ENCODE measurements at regions not wholly inside any gene's neighbourhood (a gene's known extent, or its start where the extent isn't known, plus 50 kb on each side); places are given as distances from the start of the nearest gene placed in this dataset.

- Histone ChIP-seq H3K27me3 (no peaks in the 10 kb centered on the region), H2AFZ (no peak overlapping the region), H3K4me1 (ENCODE audit: insufficient read depth) (peaks cover 15% of the 10 kb centered on the region), H3K79me2 (no peaks in the 10 kb centered on the region), H3K9me3 (ENCODE audit: low read depth) (no peaks in the 10 kb centered on the region), H3K27ac (peak overlapping the region; percentile 72), H3K4me2 (peak overlapping the region; percentile 55), H3K4me3 (no peak overlapping the region), H3K36me3 (replicated peaks; ENCODE audit: insufficient read depth, low read depth) (no peaks in the 10 kb centered on the region), H4K20me1 (ENCODE audit: insufficient read depth, poor library complexity, severe bottlenecking) (no peaks in the 10 kb centered on the region), H3K9me2 (replicated peaks; ENCODE audit: insufficient read depth) (no peaks in the 10 kb centered on the region)
- no peak for TF ChIP-seq EZH2 (IDR thresholded peaks at IDR 0.05; ENCODE audit: borderline replicate concordance)
- no peak for TF ChIP-seq EZH2phosphoT487 (IDR thresholded peaks at IDR 0.05; ENCODE audit: low read depth, severe bottlenecking, unreplicated experiment)
- TF ChIP-seq CTCF (IDR thresholded peaks at IDR 0.05; ENCODE audit: poor library complexity): no peak
- peak; percentile 82 for DNase-seq (ENCODE audit: low spot score)
- WGBS (ENCODE audit: low lambda C conversion rate, missing lambda C conversion rate): 36% methylated on average over 12 of the region's 12 CpGs
These were observed 556.1 kb downstream of the EFNB2 start for GRCh38 chr13:105979131-105980011.

- no peak overlapping the region for H3K4me2 ChIP-seq
- no peak for TF ChIP-seq EZH2 (IDR thresholded peaks at IDR 0.05; ENCODE audit: borderline replicate concordance)
- no peak for TF ChIP-seq EZH2phosphoT487 (IDR thresholded peaks at IDR 0.05; ENCODE audit: low read depth, severe bottlenecking, unreplicated experiment)
- TF ChIP-seq CTCF (IDR thresholded peaks at IDR 0.05; ENCODE audit: poor library complexity): no peak
- no peaks in the 10 kb centered on the region for H3K27me3 ChIP-seq
- no peak overlapping the region for H2AFZ ChIP-seq
- H3K9me3 ChIP-seq (ENCODE audit: low read depth): no peaks in the 10 kb centered on the region
- no peaks in the 10 kb centered on the region for H3K9me2 ChIP-seq (replicated peaks; ENCODE audit: insufficient read depth)
- DNase-seq (ENCODE audit: low spot score): no peak
- no peaks in the 10 kb centered on the region for H3K36me3 ChIP-seq (replicated peaks; ENCODE audit: insufficient read depth, low read depth)
- 100% methylated on average over 1 of the region's 1 CpG for WGBS (ENCODE audit: low lambda C conversion rate, missing lambda C conversion rate)
- no peak overlapping the region for H3K4me3 ChIP-seq
- no peak overlapping the region for H3K27ac ChIP-seq
- peaks cover 39% of the 10 kb centered on the region for H3K4me1 ChIP-seq (ENCODE audit: insufficient read depth)
- no peaks in the 10 kb centered on the region for H3K79me2 ChIP-seq
- no peaks in the 10 kb centered on the region for H4K20me1 ChIP-seq (ENCODE audit: insufficient read depth, poor library complexity, severe bottlenecking)
These were observed 561.1 kb downstream of the EFNB2 start for GRCh38 chr13:105974380-105974779.

- no peaks in the 10 kb centered on the region for H3K36me3 ChIP-seq (replicated peaks; ENCODE audit: insufficient read depth, low read depth)
These were observed 562.5 kb downstream of the EFNB2 start for GRCh38 chr13:105972811-105973590.

More at GRCh38 chr13:105972811-105973590, 562.5 kb downstream of the EFNB2 start:
- Histone ChIP-seq H3K9me3 (ENCODE audit: low read depth) (no peaks in the 10 kb centered on the region), H4K20me1 (ENCODE audit: insufficient read depth, poor library complexity, severe bottlenecking) (no peaks in the 10 kb centered on the region), H3K79me2 (no peaks in the 10 kb centered on the region), H2AFZ (no peak overlapping the region), H3K27me3 (no peaks in the 10 kb centered on the region), H3K4me1 (ENCODE audit: insufficient read depth) (peaks cover 32% of the 10 kb centered on the region), H3K4me2 (peak overlapping the region; percentile 40), H3K4me3 (no peak overlapping the region), H3K27ac (peak overlapping the region; percentile 53), H3K9me2 (replicated peaks; ENCODE audit: insufficient read depth) (no peaks in the 10 kb centered on the region)
- DNase-seq (ENCODE audit: low spot score): no peak
- no peak for TF ChIP-seq CTCF (IDR thresholded peaks at IDR 0.05; ENCODE audit: poor library complexity)
- no peak for TF ChIP-seq EZH2 (IDR thresholded peaks at IDR 0.05; ENCODE audit: borderline replicate concordance)
- no peak for TF ChIP-seq EZH2phosphoT487 (IDR thresholded peaks at IDR 0.05; ENCODE audit: low read depth, severe bottlenecking, unreplicated experiment)
- WGBS (ENCODE audit: low lambda C conversion rate, missing lambda C conversion rate): 66% methylated on average over 14 of the region's 14 CpGs

All from hepatocyte (in vitro differentiated cells).